ENCODE measurements at regions not wholly inside any gene's neighbourhood (a gene's known extent, or its start where the extent isn't known, plus 50 kb on each side); places are given as distances from the start of the nearest gene placed in this dataset.
"Not testable (repeated sequence)": the region's sequence is repeated elsewhere in the genome, so short reads cannot be mapped to it uniquely, and the experiment has no call there.

GRCh38 chrX:78822157-78822690, 74.7 kb downstream of the LPAR4 start:
- no peak for DNase-seq

DNA sequence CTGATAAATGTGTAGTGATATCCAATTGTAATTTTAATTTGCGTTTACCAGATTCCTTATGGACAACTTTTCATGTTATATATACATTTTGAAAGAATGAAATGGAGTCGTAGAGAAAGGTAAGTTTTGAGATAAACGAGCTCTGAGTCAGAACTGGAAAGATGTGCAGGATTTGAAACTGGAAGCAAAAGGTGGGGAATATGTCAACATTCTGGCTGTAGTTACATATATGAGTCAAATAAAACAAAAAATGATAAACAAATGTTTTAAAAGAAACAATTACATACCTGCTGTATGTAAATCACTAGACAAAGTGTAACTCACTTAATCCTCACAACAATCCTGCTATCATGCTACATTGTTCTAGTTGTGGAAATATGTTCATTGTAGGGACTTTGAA, 84.0 kb downstream of the LPAR4 start:
- no peak for DNase-seq

GRCh38 chrX:78838709-78839108, 91.2 kb downstream of the LPAR4 start:
- no peak for DNase-seq

GRCh38 chrX:78839711-78840110, 92.2 kb downstream of the LPAR4 start:
- DNase-seq = no peak

DNA sequence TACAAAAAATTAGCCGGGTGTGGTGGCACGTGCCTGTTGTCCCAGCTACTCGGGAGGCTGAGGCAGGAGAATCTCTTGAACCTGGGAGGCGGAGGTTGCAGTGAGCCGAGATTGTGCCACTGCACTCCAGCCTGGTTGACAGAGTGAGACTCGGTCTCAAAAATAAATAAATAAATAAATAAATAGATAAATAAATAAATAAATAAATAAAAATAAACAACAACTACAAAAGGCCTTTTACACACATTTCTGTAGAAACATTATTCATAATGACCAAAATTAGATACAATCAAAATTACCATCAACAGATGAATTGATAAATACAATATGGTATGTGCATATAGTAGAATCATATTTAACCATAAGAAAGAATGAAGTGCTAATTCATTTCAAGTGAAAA, 96.7 kb downstream of the LPAR4 start:
- DNase-seq = not testable (repeated sequence)

GRCh38 chrX:78881248-78881647, 63.9 kb upstream of the P2RY10 start:
- DNase-seq = not testable (repeated sequence)

DNA sequence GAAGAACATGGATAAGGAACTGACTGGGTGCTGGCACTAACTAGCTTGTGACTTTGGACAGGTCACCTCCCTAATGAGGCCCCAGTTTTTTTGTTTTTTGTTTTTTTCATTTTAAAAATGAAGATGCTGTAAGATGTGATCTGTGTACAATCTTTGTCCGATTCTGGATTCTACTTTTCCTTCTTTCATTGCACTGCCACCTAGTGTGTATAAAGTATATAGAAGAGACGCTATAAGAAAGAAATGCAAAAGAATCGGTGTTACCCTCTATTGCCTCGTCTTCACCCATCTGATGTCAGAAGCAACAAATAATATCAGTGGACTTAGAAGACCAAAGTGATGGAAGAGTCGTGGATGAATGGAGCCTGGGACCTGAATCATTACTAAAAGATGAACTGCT, 58.6 kb upstream of the P2RY10 start:
- peak; percentile 0 for DNase-seq

Data from dermis blood vessel endothelial cell (primary cell).